ENCODE measurements at regions not wholly inside any gene's neighbourhood (a gene's known extent, or its start where the extent isn't known, plus 50 kb on each side); places are given as distances from the start of the nearest gene placed in this dataset.

DNA sequence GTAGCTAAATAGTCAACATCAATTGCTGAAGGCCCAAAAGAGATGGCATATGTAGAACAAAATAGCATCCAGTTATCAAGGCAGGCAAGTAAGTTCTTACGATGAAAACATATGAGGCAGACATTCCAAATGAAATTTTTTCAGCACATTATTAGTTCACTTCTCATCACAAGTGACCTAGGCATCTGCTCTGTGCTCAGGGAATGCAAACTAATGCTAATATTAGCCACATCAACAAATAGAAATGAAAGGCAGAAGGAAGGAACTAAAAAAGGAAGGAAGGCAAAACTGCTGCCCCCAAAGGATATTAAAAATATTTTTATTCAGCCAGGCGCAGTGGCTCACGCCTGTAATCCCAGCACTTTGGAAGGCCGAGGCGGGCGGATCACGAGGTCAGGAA, 51.2 kb upstream of the ROCK1 start:
- DNase-seq (ENCODE audit: low read depth), result no peak

DNA sequence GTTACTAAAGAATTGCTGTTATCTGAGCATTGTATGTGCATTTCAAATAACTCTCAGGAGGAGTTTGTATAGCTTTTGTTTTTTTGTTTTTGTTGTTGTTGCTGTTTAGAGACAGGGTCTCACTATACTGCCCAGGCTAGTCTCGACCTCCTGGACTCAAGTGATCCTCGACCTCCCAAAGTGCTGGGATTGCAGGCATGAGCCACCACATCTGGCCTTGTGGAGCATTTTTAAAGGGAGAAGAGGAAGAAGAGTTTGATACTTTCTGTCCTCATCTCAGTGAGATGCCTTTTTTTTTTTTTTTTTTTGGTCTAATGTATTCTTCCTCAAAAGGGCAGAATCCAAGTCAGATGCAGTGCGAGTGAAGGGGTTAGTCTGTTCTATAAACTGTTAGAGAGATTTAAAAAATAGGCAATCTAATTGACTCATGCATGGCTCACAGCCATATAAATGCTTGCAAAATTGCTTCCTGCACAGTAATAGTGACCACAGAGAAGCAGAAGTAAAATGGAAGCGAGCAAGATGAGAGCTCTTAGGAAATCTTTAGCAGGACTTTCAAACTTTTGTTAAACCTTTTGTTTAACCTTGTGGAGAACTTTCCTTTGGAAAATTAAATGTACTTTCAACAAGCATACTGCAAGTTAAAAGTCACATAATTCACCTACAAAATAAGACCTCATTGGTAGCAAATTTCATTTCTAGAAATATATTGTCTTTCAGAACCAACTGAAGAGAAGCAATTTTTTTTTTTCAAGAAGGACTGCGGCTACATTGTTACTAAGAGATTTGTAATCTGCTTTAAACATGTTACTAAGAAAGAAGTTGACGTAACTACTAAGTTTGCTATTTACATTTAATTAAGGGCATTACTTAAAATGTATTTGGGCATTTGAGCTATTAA, 52.3 kb upstream of the ROCK1 start:
- DNase-seq (ENCODE audit: low read depth), result no peak

DNA sequence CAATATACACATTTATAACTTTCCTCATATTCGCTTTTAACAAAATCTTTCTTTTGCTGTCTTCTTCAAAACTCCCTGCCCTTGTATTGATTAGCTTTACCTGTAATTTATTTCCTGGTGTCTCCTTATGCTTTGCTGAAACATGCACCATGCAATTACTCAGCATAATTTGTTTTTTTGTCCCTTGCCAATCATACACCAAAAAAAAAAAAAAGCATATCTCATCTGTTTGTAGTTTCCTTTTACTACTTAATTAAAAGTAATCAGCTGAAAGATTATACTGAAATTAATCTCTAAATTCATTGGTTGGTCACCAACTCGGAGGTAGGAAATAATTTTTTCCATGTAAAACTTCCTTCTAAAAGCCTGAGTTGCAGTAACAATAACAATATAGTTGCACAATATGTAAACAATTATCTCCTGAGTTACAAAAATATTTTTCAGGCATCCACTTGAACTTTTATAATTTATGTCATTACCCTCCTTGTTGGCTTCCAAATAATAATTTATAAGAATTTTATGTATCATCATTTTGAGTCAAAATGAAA, 53.0 kb upstream of the ROCK1 start:
- DNase-seq (ENCODE audit: low read depth), result no peak

DNA sequence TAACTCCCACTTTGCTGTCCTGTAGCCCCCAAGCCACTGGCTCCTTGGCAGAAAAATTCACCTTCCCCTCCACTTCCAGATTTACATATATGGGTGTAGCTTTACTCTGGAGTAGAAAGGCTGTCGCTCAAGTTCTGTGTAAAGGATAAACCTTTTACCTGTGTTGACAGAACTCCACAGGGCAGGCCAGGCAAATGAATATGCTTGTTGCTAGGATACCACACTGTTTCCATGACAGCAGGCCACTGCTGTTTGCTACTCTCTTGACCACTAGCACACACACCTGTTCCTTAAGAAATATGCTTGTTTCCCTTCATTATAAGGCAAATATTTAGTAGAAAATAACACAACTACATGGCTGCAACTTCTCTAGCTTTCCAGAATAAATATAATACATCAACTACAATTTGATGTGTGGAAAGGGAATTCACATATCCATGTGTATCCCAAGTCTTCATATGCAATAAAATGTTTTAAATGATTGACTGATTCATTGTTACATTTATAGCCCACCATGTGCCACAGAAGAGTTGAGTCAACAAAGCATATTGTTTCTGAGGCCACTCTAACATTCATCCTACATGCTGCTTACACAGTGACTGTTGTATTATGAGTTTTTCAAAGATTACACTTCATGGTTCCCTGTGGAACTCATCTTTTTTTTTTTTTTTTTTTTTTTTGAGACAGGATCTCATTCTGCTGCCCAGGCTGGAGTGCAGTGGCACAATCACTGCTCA, 56.2 kb upstream of the ROCK1 start:
- no peak for DNase-seq (ENCODE audit: low read depth)

DNA sequence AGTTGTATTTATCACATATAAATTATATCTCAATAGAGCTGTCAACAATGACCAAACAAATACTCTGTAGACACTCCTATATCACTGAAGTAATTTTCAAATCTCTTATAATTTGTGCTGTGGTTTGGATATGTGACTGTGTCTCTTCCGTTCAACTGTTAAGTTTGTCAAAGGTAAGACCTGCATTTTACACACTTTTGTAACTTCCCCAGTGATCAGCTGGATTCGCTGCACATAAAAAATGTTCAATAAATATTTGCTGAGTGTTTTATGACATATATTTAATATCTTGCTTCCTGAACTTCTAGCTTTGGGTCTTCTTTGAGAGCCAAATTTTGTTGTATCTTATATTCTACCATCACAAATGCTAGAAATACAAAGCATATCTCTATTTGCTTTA, 57.3 kb upstream of the ROCK1 start:
- DNase-seq (ENCODE audit: low read depth), result no peak

DNA sequence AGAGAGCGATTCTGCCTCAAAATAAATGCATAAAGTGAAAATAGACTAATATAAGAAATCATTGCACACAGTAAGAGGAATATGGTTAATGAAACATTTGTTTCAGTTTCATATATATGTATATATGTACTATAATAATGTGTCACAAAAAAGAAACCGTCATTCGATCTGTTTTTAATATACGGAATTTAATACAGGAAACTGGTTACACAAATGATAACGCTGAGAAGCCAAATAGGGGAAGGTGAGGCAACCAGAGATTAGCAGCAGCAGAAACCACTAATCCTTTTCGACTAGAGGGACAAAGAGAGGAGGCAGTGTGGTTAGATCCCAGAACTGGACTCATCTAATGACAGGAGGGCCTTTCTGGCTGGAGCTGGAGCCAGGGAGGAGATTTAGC, 64.2 kb upstream of the GREB1L start:
- no peak for DNase-seq (ENCODE audit: low read depth)

DNA sequence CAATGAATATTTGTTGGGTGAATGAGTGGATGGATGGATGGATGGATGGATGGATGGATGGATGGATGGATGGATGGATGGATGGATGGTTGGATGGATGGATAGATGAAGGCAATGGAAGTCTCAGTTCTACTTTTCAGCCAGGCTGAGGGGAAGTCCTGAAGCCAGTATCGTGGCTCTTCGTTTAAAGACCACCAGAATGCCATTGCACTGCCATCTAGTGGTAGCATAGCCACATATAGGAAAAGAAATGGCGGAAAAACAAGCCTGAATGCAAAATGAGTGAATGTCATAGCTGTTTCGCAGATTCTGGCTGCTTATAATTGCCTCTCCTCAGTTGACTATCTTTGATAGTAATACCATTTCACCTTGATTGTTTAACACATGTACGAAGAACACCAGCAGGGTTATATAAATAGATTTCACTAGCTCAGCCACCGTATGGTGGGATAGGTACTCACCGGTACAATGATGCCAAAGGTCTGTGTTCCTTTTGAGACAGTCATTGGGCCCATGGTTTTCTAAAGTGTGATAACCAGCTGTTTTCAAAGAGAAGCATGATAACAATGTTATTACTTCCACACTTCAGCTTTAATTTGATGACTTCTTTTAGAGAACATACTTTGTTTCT, 62.3 kb upstream of the GREB1L start:
- DNase-seq (ENCODE audit: low read depth), result peak; percentile 5

DNA sequence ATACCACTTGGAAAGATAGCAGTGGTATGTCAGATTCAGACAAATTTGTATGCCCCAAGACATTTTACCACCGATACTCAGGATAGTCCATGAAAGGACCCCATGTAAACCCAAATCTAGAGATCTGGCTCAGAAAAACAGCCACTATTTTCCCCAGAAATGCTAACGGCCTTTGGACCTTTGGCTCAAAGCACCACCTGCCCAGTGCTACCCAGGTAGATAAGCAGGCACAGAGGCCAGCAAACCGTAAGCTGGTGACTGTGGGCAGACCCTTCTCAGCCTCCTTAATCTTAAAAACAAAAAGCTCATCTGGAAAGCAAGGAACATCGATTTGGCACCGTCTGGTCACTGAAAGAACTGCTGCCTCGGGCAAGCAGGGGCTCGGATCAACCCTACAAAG, 61.4 kb upstream of the GREB1L start:
- no peak for DNase-seq (ENCODE audit: low read depth)

DNA sequence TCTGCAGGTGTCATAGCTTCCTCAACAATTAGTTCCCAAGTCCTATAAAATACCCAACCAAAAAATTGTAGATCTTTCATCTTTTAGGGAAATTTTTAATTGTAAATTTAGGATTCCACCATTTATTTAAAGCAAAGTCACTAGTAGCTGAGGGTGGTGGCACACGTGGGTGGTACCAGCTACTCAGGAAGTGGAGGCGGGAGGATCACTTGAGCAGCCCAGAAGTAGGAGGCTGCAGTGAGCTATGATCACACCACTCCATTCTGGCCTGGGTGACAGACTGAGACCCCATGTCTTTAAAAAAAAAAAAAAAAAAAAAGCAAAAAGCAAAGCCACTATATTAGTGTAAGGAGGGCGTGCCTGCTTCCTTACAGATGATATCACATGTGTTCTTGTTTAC, 60.3 kb upstream of the GREB1L start:
- DNase-seq (ENCODE audit: low read depth), result no peak

DNA sequence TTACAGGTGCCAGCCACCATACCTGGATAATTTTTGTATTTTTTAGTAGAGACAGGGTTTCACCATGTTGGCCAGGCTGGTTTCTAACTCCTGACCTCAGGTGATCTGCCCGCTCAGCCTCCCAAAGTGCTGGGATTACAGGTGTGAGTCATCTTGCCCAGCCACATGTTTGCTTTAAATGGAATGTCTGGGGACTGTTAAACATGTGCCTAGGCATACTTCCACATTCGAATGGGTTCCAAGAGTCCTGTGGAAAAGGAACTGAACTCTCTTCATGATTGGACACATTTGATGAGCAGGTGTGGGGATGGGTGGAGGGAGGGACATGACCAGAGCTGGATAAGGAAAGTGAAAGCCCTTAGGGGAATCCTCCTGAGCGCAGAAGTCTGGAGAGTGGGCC, 58.4 kb upstream of the GREB1L start:
- DNase-seq (ENCODE audit: low read depth), result no peak

DNA sequence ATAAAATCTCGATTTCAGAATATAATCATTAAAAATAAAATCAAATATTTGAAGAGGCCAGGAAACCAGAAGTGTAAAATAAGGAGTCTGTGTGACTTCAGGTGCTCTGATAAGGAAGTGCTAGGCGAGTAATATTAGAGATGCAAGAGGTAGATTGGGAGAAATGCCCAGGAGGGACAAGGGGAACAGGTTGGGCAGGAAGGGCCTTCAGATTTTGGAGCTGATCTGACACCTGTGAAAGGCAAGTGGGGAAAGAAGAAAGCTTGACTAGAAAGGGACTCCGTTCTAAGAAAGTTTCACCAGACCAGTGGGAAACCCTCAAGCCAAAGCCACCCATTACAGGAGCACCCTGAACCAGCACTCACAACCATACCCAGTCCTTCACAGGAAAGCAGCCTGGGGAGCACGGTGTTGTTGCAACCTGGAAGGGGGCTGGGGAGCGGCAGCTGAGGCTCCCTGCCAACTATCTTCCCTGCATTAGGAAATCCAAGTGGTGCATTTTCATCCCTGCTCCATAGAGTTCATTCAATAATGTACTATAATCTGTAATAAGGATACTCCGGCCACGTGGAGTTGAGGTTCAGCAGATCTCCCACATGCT, 57.5 kb upstream of the GREB1L start:
- DNase-seq (ENCODE audit: low read depth), result no peak

DNA sequence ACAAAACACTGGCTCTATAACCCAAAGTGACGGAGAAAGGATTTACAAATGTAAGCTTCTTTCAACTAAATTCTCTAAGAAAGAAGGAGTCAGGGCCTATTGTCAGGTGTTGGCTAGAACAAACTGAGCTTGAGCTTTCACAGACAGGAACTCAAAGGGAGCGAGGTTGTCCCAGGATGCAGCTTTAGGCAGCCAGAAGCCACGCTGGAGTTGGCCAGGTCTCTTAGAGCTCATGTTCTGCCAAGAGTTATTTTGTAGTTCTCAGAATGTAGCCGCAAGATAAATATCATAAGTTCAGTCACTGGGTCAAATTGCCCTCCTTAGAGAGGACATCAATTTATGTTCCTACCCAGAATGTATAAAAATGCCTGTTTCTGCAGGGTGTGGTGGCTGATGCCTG, 54.1 kb upstream of the GREB1L start:
- no peak for DNase-seq (ENCODE audit: low read depth)

DNA sequence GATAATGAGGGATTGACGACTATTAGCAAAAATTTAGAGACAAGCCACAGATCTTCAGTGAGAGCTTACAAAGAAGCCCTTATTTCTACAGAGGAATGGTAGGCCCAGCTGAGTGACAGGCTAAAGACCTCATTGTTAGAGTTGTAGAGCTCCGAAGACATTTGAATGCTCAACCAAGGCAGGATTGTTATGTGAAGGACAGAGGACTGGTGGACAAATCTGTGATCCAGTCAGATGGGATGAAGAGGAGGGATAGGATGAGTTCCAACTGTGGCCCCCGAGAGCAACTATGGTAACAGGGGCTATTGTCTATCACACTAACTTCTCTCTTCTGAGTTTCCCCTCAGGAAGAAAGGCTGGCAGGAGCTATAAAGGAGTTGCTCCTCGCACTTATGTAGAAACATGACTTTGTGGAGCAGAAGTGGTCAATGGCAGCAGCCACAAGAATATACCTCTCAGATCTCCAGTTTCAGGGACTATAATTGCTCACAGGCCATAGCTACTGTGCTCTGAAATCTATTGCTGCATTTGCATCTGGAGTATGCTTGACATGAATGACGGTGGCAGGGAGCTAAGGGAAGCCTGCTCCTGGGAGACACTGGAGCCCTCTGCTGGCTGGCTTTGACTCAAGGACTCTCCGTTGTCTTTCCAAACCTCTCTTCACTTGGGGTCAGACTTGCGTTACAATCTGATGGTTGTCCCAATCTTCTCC, 50.3 kb upstream of the GREB1L start:
- no peak for DNase-seq (ENCODE audit: low read depth)
